Esophagus muscularis mucosa (tissue), 3 donors: ENCODE measurements at regions not wholly inside any gene's neighbourhood (a gene's known extent, or its start where the extent isn't known, plus 50 kb on each side); places are given as distances from the start of the nearest gene placed in this dataset.

Experiments
- POLR2A ChIP-seq: fragments of 450-650 bp; IDR thresholded peaks from one replicate; pipeline ENCODE4 v1.6.1; 2017; ENCODE audit warnings: antibody characterized with exemption, moderate library complexity, mild to moderate bottlenecking, low read depth
- POLR2AphosphoS5 ChIP-seq, 2 donors: sonication (generic); formaldehyde crosslinking; IDR thresholded peaks; one replicate each; pipeline ENCODE4 v1.6.1; 2017; ENCODE audit warnings: antibody characterized with exemption in 2 of 2
- TF ChIP-seq, protein P1 (sequence below), 3 experiments: fragments of 200-600 bp in 2 of 3; fragments of 450-650 bp in 1 of 3; sonication (generic) in 2 of 3; IDR thresholded peaks; one replicate each; pipeline ENCODE4 v1.5.1; 2017 to 2019; ENCODE audit warnings: antibody characterized with exemption in 3 of 3, mild to moderate bottlenecking in 2 of 3, moderate library complexity in 1 of 3

DNA sequence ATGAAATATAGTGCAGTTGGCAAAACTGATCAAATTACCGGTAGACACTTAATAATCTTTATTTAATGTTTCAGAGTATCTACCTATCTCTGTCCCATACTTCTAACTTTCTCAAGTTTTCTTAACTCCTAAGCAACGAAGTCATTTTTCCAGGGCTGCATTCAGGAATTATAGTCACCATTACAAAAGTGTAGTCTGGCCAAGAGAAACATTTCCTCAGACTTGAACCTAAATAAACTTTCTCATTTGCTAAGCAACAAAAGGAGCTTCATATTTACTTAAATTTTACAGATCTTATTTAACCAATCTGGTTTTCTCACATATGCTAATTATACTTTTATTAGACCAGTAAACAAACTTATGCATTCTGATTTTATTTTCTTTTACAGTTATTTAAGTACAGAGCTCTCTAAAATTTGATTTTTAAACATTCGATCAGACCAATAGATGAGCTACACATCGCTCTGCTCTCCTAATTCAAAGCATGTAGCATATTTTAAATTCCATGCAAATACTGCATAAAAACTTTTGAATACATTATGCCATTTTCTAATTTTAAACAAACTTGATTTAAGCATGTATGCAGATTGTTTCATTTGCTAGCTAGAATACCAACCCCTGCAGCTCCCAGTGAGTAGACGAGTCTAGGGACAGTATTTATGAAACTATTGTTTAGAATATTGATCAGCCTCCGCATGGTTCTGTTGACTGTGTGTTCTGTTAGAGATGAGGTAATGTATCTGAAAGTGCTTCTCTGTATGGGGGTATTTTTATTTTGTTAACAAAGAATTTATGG lies 201.4 kb downstream of the CHRM3 start:
- TF ChIP-seq, protein P1, sequence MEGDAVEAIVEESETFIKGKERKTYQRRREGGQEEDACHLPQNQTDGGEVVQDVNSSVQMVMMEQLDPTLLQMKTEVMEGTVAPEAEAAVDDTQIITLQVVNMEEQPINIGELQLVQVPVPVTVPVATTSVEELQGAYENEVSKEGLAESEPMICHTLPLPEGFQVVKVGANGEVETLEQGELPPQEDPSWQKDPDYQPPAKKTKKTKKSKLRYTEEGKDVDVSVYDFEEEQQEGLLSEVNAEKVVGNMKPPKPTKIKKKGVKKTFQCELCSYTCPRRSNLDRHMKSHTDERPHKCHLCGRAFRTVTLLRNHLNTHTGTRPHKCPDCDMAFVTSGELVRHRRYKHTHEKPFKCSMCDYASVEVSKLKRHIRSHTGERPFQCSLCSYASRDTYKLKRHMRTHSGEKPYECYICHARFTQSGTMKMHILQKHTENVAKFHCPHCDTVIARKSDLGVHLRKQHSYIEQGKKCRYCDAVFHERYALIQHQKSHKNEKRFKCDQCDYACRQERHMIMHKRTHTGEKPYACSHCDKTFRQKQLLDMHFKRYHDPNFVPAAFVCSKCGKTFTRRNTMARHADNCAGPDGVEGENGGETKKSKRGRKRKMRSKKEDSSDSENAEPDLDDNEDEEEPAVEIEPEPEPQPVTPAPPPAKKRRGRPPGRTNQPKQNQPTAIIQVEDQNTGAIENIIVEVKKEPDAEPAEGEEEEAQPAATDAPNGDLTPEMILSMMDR (IDR thresholded peaks at IDR 0.05): no peak
- no peak for TF ChIP-seq POLR2AphosphoS5 (IDR thresholded peaks at IDR 0.05)
- TF ChIP-seq POLR2A: no peak
